ENCODE measurements at regions not wholly inside any gene's neighbourhood (a gene's known extent, or its start where the extent isn't known, plus 50 kb on each side); places are given as distances from the start of the nearest gene placed in this dataset.

- Histone ChIP-seq H3K4me3 (replicated peaks in 1 of 3; ENCODE audit: insufficient read depth in 1 of 3, low read depth in 1 of 3, low read length in 3 of 3) (no peak overlapping the region), H3K4me2 (ENCODE audit: insufficient read depth, low read length) (no peak overlapping the region), H3K9me1 (replicated peaks; ENCODE audit: control insufficient read depth, extremely low read depth, insufficient read depth, low read length) (no peaks in the 10 kb centered on the region), H3K27me3 (ENCODE audit: control insufficient read depth in 2 of 2, insufficient read depth in 2 of 2, low read length in 2 of 2) (no peaks in the 10 kb centered on the region), H3K79me2 (ENCODE audit: control insufficient read depth, insufficient read depth, low read length) (no peaks in the 10 kb centered on the region), H3K9ac (replicated peaks; ENCODE audit: extremely low read depth, insufficient read depth, low read length) (no peak overlapping the region), H3K9me3 (replicated peaks; ENCODE audit: control insufficient read depth, insufficient read depth, low read length) (no peaks in the 10 kb centered on the region), H4K20me1 (replicated peaks; ENCODE audit: control insufficient read depth, extremely low read depth, insufficient read depth, low read length) (no peaks in the 10 kb centered on the region), H3K4me1 (ENCODE audit: control insufficient read depth, extremely low read depth, insufficient read depth, low read length) (no peaks in the 10 kb centered on the region), H3K27ac (ENCODE audit: insufficient read depth, low read depth, low read length) (no peak overlapping the region), H2AFZ (ENCODE audit: low read depth, low read length) (no peak overlapping the region), H3K36me3 (ENCODE audit: control insufficient read depth in 2 of 2, extremely low read depth in 1 of 2, insufficient read depth in 2 of 2, low read length in 2 of 2) (no peaks in the 10 kb centered on the region)
- DNase-seq (ENCODE audit: low read depth, low spot score): no peak
- CTCF ChIA-PET: no interaction called here
- TF ChIP-seq, protein P1, sequence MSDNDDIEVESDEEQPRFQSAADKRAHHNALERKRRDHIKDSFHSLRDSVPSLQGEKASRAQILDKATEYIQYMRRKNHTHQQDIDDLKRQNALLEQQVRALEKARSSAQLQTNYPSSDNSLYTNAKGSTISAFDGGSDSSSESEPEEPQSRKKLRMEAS (IDR thresholded peaks at IDR 0.05; ENCODE audit: insufficient read depth, insufficient read length): no peak
- no peak for TF ChIP-seq POLR2AphosphoS5 (IDR thresholded peaks at IDR 0.05; ENCODE audit: insufficient read depth, low read depth, low read length)
- no peak for TF ChIP-seq EZH2 (IDR thresholded peaks at IDR 0.05; ENCODE audit: borderline replicate concordance, low read depth, low read length, severe bottlenecking)
- TF ChIP-seq JUN (IDR thresholded peaks at IDR 0.05; ENCODE audit: borderline replicate concordance, insufficient read depth, insufficient read length, low read depth): no peak
- no peak for TF ChIP-seq FOS (IDR thresholded peaks at IDR 0.05; ENCODE audit: borderline replicate concordance, insufficient read depth, low read length)
- intact Hi-C loops (cut with micrococcal nuclease) (no loop called here), dilution Hi-C loops (cut with MboI; ENCODE audit: extremely low pct_ligation_motif_present, low sequenced_read_pairs) (no loop called here)
- no TSS peak for BruUV-seq (replicated peaks)
- no peak for FAIRE-seq
- POLR2A ChIA-PET: no interaction called here
Observed at GRCh38 chr14:83541147-83541546, 1988.8 kb upstream of the FLRT2 start.

GRCh38 chr14:83548061-83548839 lies 1981.7 kb upstream of the FLRT2 start:
- DNase-seq (ENCODE audit: low read depth, low spot score) (peak; percentile 4), FAIRE-seq (no peak)
- no peak overlapping the region for H3K4me3 ChIP-seq (replicated peaks in 1 of 3; ENCODE audit: insufficient read depth in 1 of 3, low read depth in 1 of 3, low read length in 3 of 3)
- H3K27me3 ChIP-seq (ENCODE audit: control insufficient read depth in 2 of 2, insufficient read depth in 2 of 2, low read length in 2 of 2): no peaks in the 10 kb centered on the region
- H3K79me2 ChIP-seq (ENCODE audit: control insufficient read depth, insufficient read depth, low read length): no peaks in the 10 kb centered on the region
- H3K4me1 ChIP-seq (ENCODE audit: control insufficient read depth, extremely low read depth, insufficient read depth, low read length): no peaks in the 10 kb centered on the region
- BruUV-seq (replicated peaks): no TSS peak
- intact Hi-C loops (cut with micrococcal nuclease) (no loop called here), dilution Hi-C loops (cut with MboI; ENCODE audit: extremely low pct_ligation_motif_present, low sequenced_read_pairs) (no loop called here)
- H4K20me1 ChIP-seq (replicated peaks; ENCODE audit: control insufficient read depth, extremely low read depth, insufficient read depth, low read length): no peaks in the 10 kb centered on the region
- no peak overlapping the region for H2AFZ ChIP-seq (ENCODE audit: low read depth, low read length)
- no peak overlapping the region for H3K27ac ChIP-seq (ENCODE audit: insufficient read depth, low read depth, low read length)
- ChIA-PET POLR2A (no interaction called here), CTCF (no interaction called here)
- H3K9me1 ChIP-seq (replicated peaks; ENCODE audit: control insufficient read depth, extremely low read depth, insufficient read depth, low read length): no peaks in the 10 kb centered on the region
- H3K4me2 ChIP-seq (ENCODE audit: insufficient read depth, low read length): no peak overlapping the region
- no peaks in the 10 kb centered on the region for H3K36me3 ChIP-seq (ENCODE audit: control insufficient read depth in 2 of 2, extremely low read depth in 1 of 2, insufficient read depth in 2 of 2, low read length in 2 of 2)
- no peak overlapping the region for H3K9ac ChIP-seq (replicated peaks; ENCODE audit: extremely low read depth, insufficient read depth, low read length)
- TF ChIP-seq GATA2 (IDR thresholded peaks at IDR 0.05; ENCODE audit: insufficient read depth, insufficient read length, low read depth, low read length): no peak
- TF ChIP-seq, protein P2, sequence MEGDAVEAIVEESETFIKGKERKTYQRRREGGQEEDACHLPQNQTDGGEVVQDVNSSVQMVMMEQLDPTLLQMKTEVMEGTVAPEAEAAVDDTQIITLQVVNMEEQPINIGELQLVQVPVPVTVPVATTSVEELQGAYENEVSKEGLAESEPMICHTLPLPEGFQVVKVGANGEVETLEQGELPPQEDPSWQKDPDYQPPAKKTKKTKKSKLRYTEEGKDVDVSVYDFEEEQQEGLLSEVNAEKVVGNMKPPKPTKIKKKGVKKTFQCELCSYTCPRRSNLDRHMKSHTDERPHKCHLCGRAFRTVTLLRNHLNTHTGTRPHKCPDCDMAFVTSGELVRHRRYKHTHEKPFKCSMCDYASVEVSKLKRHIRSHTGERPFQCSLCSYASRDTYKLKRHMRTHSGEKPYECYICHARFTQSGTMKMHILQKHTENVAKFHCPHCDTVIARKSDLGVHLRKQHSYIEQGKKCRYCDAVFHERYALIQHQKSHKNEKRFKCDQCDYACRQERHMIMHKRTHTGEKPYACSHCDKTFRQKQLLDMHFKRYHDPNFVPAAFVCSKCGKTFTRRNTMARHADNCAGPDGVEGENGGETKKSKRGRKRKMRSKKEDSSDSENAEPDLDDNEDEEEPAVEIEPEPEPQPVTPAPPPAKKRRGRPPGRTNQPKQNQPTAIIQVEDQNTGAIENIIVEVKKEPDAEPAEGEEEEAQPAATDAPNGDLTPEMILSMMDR (IDR thresholded peaks at IDR 0.05; ENCODE audit: extremely low read depth in 1 of 2, insufficient read depth in 1 of 2, low read depth in 1 of 2, low read length in 2 of 2): no peak
- no peak for TF ChIP-seq POLR2AphosphoS5 (IDR thresholded peaks at IDR 0.05; ENCODE audit: insufficient read depth, low read depth, low read length)
- TF ChIP-seq JUN (IDR thresholded peaks at IDR 0.05; ENCODE audit: borderline replicate concordance, insufficient read depth, insufficient read length, low read depth): no peak
- TF ChIP-seq MYC (IDR thresholded peaks at IDR 0.05; ENCODE audit: low read depth, low read length): no peak
- TF ChIP-seq, protein P1 (IDR thresholded peaks at IDR 0.05; ENCODE audit: insufficient read depth, insufficient read length): no peak
- TF ChIP-seq EZH2 (IDR thresholded peaks at IDR 0.05; ENCODE audit: borderline replicate concordance, low read depth, low read length, severe bottlenecking): no peak
- TF ChIP-seq FOS (IDR thresholded peaks at IDR 0.05; ENCODE audit: borderline replicate concordance, insufficient read depth, low read length): no peak
- no peak for TF ChIP-seq POLR2A (IDR thresholded peaks at IDR 0.05; ENCODE audit: low read depth, low read length)
- no peaks in the 10 kb centered on the region for H3K9me3 ChIP-seq (replicated peaks; ENCODE audit: control insufficient read depth, insufficient read depth, low read length)
